Skin epidermis (tissue), 12 donors: ENCODE measurements at regions not wholly inside any gene's neighbourhood (a gene's known extent, or its start where the extent isn't known, plus 50 kb on each side); places are given as distances from the start of the nearest gene placed in this dataset.

ENCODE experiments used
- H3K27ac ChIP-seq, 21 experiments: fragments of 200-600 bp; sonication (generic) in 11 of 21; one replicate each; pipeline ENCODE4 v1.5.0; 2020; ENCODE audit warnings: mild to moderate bottlenecking in 3 of 21, inconsistent platforms in 2 of 21, moderate library complexity in 2 of 21
- H3K4me3 ChIP-seq, 7 experiments: fragments of 200-600 bp; sonication (generic) in 2 of 7; one replicate each; pipeline ENCODE4 v1.5.0; 2020; ENCODE audit warnings: inconsistent platforms in 2 of 7, mild to moderate bottlenecking in 2 of 7, moderate library complexity in 1 of 7

DNA sequence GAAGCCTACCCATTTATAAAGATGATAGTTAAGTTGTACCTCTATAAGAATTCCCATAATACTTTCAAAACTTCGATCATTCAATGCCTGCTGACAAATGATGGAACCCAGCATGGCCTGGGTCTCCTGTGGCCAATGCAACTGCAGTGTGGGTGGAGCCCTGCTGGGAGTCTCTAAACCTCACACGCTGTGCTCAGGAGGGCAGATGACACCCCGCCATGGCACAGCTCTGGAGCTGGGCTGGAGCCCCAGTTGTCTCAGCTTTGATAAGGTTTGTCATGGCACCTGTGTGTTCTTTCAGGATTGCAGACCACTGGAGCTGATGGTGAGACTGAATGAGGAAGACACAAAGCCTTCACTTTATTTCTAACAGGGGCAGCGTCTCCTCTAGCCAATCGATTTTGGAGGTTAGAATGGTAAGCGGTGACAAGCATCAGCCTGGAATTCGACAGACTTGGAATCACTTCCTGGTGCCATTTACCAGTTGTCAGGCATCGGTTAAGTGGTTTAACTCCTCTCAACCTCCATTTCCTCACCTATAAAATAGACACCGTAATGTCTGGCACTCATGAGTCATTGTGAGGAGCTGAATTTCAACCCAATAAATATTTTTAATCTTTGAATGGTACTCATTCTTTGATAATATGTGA, 383.6 kb upstream of the SALL3 start:
- Histone ChIP-seq H3K4me3 (no peak overlapping the region), H3K27ac (no peak overlapping the region)

GRCh38 chr18:78596794-78597345, 382.7 kb upstream of the SALL3 start:
- no peak overlapping the region for H3K27ac ChIP-seq
- no peak overlapping the region for H3K4me3 ChIP-seq

GRCh38 chr18:78601349-78601748, 378.3 kb upstream of the SALL3 start:
- Histone ChIP-seq H3K4me3 (no peak overlapping the region), H3K27ac (no peak overlapping the region)

- H3K4me3 ChIP-seq = no peak overlapping the region
Measured at GRCh38 chr18:78601923-78602322, 377.7 kb upstream of the SALL3 start.

GRCh38 chr18:78602430-78602829, 377.2 kb upstream of the SALL3 start:
- no peak overlapping the region for H3K4me3 ChIP-seq
- H3K27ac ChIP-seq = no peak overlapping the region

More at GRCh38 chr18:78601923-78602322, 377.7 kb upstream of the SALL3 start:
- H3K27ac ChIP-seq = no peak overlapping the region

- H3K27ac ChIP-seq = no peak overlapping the region
- no peak overlapping the region for H3K4me3 ChIP-seq
Measured at GRCh38 chr18:78603102-78603983, 376.3 kb upstream of the SALL3 start.

GRCh38 chr18:78605255-78605654, 374.4 kb upstream of the SALL3 start:
- Histone ChIP-seq H3K4me3 (no peak overlapping the region), H3K27ac (no peak overlapping the region)

GRCh38 chr18:78607221-78607620, 372.4 kb upstream of the SALL3 start:
- Histone ChIP-seq H3K4me3 (no peak overlapping the region), H3K27ac (no peak overlapping the region)

- Histone ChIP-seq H3K27ac (no peak overlapping the region), H3K4me3 (no peak overlapping the region)
Measured at GRCh38 chr18:78607784-78608183, 371.8 kb upstream of the SALL3 start.

DNA sequence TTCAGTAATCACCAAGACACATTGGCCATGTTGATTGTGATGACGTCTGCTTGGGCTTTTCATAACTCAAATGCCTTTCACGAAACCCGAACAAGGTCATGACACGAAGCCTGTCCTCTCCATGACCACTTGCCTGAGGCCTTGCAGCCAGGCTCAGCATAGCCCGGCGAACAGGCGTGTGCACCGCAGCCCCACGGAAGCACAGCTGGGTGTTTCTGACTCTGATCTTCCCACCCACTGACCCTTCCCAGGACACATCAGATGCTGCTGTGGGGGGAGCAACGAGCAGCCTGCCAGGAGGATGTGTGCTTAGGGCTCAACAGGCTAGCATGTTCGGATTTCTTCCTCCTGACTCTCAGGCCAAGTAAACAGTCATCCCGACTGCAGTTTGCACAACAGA, 369.4 kb upstream of the SALL3 start:
- Histone ChIP-seq H3K4me3 (no peak overlapping the region), H3K27ac (no peak overlapping the region)

DNA sequence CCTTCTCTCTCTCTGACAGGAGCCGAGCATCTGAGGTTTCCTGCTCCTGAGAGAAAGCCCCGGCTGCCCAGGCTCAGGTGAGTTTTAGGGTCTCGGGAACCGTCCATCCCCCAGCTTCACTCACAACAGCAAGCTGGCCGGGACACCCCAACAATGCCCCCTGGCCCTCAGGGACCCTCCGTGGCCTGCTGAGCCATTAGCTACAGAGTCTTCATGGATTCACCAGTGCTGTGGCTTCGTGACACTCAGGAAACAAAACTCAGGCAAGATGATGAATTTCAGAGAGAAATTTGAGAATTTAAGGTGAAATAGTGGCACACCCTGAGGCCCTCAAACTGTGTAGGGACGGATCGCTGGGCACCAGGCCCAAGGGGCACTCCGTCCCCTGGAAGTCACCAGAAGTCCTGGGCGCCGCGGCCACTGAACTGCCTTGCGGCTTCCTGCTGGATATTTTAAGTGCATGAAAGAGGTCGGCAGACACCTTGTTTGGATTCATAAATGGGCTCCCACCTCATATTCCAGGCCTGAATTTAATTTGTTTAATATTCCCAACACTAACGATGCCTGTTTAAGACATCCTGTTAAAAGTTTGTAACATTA, 368.3 kb upstream of the SALL3 start:
- H3K27ac ChIP-seq = no peak overlapping the region
- H3K4me3 ChIP-seq = no peak overlapping the region

DNA sequence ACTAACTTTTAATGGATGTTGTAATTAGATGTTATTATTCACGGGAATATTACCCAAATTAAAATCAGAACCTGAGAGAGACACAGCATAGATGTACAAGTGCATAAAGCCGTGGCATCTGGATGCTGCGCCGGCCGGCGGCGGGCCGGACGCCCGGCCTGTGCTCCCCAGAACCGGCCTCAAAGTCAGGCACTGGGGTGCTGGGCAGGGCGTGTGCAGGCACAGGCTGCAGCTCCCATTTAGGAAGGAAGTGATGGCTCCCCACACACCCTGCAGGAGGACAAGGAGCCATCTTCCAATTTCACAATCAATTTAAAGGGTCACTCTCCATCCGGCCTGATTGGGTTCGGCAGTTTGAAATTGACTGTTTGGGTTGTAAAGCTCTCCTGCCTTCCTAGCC, 367.7 kb upstream of the SALL3 start:
- Histone ChIP-seq H3K27ac (no peak overlapping the region), H3K4me3 (no peak overlapping the region)

GRCh38 chr18:78612318-78612717, 367.3 kb upstream of the SALL3 start:
- Histone ChIP-seq H3K4me3 (no peak overlapping the region), H3K27ac (no peak overlapping the region)

DNA sequence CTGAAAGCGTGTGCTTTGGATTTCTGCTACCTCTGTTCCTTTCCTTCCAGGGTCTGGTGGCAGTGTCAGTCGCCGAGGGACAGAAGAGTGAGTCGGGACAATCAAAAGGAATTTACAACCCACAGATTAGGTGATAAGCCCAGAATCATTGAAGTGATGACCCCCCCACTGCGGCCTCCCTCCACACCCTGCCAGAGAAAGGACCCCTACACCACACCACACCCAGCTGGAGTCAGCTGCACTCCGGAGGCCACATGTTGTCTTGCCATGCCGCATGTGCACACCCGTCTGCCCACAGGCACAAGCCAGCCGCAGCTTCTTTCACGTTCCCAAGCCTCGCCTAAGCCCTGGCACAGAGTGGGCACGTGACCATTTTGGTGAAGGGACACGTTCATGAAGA, 366.8 kb upstream of the SALL3 start:
- Histone ChIP-seq H3K4me3 (no peak overlapping the region), H3K27ac (no peak overlapping the region)

- H3K27ac ChIP-seq = no peak overlapping the region
- no peak overlapping the region for H3K4me3 ChIP-seq
Measured at GRCh38 chr18:78618726-78619125, 360.9 kb upstream of the SALL3 start.

DNA sequence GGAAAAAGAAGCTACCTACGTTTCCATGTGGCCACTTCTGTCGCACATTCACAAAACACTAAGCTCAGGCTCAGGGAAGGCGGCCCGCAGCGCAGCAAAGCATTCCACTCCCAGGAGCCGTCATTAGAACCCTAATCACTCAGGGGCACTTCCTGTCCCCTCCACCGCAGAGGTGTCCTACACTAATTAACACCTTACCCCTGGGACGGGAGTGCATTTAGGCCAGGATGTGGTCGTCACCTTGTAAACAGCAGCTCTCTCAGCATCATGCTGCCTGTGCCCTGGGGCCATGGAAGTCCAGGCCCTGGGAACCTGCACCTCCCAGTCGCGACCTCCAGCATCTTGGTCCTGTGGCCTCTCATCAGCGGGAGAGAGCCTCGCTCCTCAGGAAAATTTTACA, 359.8 kb upstream of the SALL3 start:
- H3K4me3 ChIP-seq = no peak overlapping the region
- H3K27ac ChIP-seq = no peak overlapping the region

- H3K27ac ChIP-seq = no peak overlapping the region
- H3K4me3 ChIP-seq = no peak overlapping the region
Measured at GRCh38 chr18:78620326-78620725, 359.3 kb upstream of the SALL3 start.

GRCh38 chr18:78621141-78621755, 358.4 kb upstream of the SALL3 start:
- Histone ChIP-seq H3K27ac (no peak overlapping the region), H3K4me3 (no peak overlapping the region)

DNA sequence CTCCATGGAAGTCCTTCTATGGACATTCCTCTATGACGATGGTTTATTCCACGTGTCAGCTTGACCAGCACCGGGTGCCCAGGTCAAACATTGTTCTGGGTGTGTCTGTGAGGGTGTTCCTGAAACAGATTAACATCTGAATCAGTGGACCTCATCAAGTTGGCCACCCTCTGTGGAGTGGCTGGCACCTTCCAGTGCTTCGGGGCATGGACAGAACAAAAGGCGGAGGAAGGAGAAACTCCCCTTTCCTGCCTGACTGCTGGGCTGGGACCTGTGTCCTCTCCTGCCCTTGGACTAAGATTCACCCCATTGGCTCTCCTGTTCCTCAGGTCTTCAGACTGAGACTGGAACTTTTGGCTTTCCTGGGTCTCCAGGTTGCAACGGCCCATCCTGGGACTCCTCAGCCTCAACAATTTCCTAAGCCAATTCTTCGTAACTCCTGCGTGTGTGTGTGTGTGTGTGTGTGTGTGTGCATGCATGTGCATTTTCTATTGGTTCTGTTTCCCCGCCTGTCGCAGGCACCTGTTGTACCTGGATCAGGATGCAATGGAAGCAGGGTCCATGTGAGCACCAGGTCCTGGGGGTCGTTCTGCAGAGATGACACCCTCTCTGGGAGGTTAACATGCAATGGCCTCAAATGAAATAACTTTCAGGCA, 357.2 kb upstream of the SALL3 start:
- no peak overlapping the region for H3K4me3 ChIP-seq
- H3K27ac ChIP-seq = no peak overlapping the region
